ENCODE measurements at regions not wholly inside any gene's neighbourhood (a gene's known extent, or its start where the extent isn't known, plus 50 kb on each side); places are given as distances from the start of the nearest gene placed in this dataset.
"Not testable (repeated sequence)": the region's sequence is repeated elsewhere in the genome, so short reads cannot be mapped to it uniquely, and the experiment has no call there.

DNA sequence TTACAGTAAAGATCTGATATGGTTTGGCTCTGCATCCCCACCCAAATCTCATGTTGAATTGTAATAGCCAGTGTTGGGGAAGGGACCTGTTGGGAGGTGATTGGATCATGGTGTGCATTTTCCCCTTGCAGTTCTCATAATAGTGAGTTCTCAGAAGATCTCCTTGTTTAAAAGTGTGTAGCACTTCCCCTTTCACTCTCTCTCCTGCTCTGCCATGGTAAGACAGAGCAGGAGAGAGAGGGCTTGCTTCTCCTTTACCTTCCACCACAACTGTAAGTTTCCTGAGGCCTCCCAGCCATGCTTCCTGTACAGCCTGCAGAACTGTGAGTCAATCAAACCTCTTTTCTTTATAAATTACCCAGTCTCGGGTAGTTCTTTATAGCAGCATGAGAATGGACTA is 1530.9 kb upstream of the C9orf72 start:
- H3K9me3 ChIP-seq (ENCODE audit: control extremely low read depth in 1 of 5, control insufficient read depth in 4 of 5, insufficient read depth in 2 of 5, low read depth in 1 of 5, low read length in 4 of 5); DNase-seq; POLR2A ChIA-PET; H3K36me3 ChIP-seq (ENCODE audit: control insufficient read depth in 4 of 4, insufficient read depth in 4 of 4, low read length in 3 of 4); H3K27ac ChIP-seq (ENCODE audit: insufficient read depth in 1 of 2, low read depth in 1 of 2, low read length in 2 of 2, poor library complexity in 1 of 2, severe bottlenecking in 2 of 2); CTCF ChIA-PET; H3K27me3 ChIP-seq (replicated peaks in 2 of 5; ENCODE audit: control insufficient read depth in 4 of 5, insufficient read depth in 5 of 5, low read length in 4 of 5); H3K4me1 ChIP-seq (ENCODE audit: control extremely low read depth in 1 of 4, control insufficient read depth in 4 of 4, insufficient read depth in 4 of 4, low read length in 3 of 4); H3K4me3 ChIP-seq (ENCODE audit: control insufficient read depth in 1 of 7, extremely low read depth in 1 of 7, insufficient read depth in 4 of 7, low read depth in 2 of 7, low read length in 6 of 7): not testable (repeated sequence)
- WGBS (ENCODE audit: insufficient coverage): no CpG with 5 or more reads among the region's 1 CpG

- CTCF ChIA-PET: no interaction called here
- WGBS (ENCODE audit: insufficient coverage): 76% methylated on average over 6 of the region's 6 CpGs
- POLR2A ChIA-PET: no interaction called here
Observed at GRCh38 chr9:29118555-29118954, 1545.3 kb upstream of the C9orf72 start.

DNA sequence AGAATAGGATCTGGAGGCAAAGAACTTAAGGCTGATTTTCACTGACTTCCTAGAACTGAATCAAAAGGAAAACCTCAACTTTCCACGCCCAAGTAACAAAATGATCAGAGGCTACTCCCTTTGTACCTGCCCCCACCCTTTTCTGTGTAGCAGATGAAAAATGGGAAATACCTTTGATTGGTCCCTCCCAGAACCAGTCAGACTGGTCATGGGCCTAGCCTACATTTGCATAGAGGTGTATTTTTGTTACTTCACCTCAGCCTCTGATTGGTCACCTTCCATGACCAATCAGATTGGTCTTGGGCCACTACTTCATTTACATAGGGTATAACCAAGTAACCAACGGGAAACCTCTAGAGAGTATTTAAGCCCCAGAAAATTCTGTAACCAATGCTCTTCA is 1553.5 kb upstream of the C9orf72 start:
- H3K4me3 ChIP-seq (ENCODE audit: control insufficient read depth in 1 of 7, extremely low read depth in 1 of 7, insufficient read depth in 4 of 7, low read depth in 2 of 7, low read length in 6 of 7): no peak overlapping the region
- ChIA-PET CTCF (no interaction called here), POLR2A (no interaction called here)
- no peak for DNase-seq
- H3K27me3 ChIP-seq (replicated peaks in 2 of 5; ENCODE audit: control insufficient read depth in 4 of 5, insufficient read depth in 5 of 5, low read length in 4 of 5): no peaks in the 10 kb centered on the region
- no peaks in the 10 kb centered on the region for H3K4me1 ChIP-seq (ENCODE audit: control extremely low read depth in 1 of 4, control insufficient read depth in 4 of 4, insufficient read depth in 4 of 4, low read length in 3 of 4)
- peaks cover 0 to 13% (median 4%) of the 10 kb centered on the region in 5 experiments for H3K9me3 ChIP-seq (ENCODE audit: control extremely low read depth in 1 of 5, control insufficient read depth in 4 of 5, insufficient read depth in 2 of 5, low read depth in 1 of 5, low read length in 4 of 5)
- H3K36me3 ChIP-seq (ENCODE audit: control insufficient read depth in 4 of 4, insufficient read depth in 4 of 4, low read length in 3 of 4): no peaks in the 10 kb centered on the region
- H3K27ac ChIP-seq (ENCODE audit: insufficient read depth in 1 of 2, low read depth in 1 of 2, low read length in 2 of 2, poor library complexity in 1 of 2, severe bottlenecking in 2 of 2): no peak overlapping the region
- WGBS (ENCODE audit: insufficient coverage): 100% methylated on average over 2 of the region's 2 CpGs

More at GRCh38 chr9:29118555-29118954, 1545.3 kb upstream of the C9orf72 start:
- Histone ChIP-seq H3K27me3 (replicated peaks in 2 of 5; ENCODE audit: control insufficient read depth in 4 of 5, insufficient read depth in 5 of 5, low read length in 4 of 5) (no peaks in the 10 kb centered on the region), H3K4me3 (ENCODE audit: control insufficient read depth in 1 of 7, extremely low read depth in 1 of 7, insufficient read depth in 4 of 7, low read depth in 2 of 7, low read length in 6 of 7) (no peak overlapping the region), H3K4me1 (ENCODE audit: control extremely low read depth in 1 of 4, control insufficient read depth in 4 of 4, insufficient read depth in 4 of 4, low read length in 3 of 4) (no peaks in the 10 kb centered on the region), H3K27ac (ENCODE audit: insufficient read depth in 1 of 2, low read depth in 1 of 2, low read length in 2 of 2, poor library complexity in 1 of 2, severe bottlenecking in 2 of 2) (no peak overlapping the region), H3K9me3 (ENCODE audit: control extremely low read depth in 1 of 5, control insufficient read depth in 4 of 5, insufficient read depth in 2 of 5, low read depth in 1 of 5, low read length in 4 of 5) (no peaks in the 10 kb centered on the region), H3K36me3 (ENCODE audit: control insufficient read depth in 4 of 4, insufficient read depth in 4 of 4, low read length in 3 of 4) (no peaks in the 10 kb centered on the region)
- no peak for DNase-seq

DNA sequence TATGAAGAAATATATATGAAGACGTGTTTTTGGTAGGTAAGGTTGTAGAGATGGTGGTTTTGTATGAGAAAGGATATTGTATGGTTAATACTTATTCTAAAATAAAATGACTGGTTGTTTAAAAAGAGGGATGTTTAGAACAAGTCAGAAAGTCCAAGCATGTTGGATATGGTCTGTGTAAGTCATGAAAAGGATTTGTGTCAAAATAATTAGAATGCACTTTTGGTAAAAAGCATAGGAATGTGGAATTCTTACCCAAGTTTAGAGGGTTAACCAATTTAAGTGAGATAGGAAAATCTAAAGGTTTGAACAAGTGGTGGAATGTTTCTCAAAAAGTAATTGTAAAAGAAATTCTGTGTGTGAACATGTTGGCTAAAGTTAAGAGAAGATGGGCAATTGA is 1556.5 kb upstream of the C9orf72 start:
- Histone ChIP-seq H3K27me3 (replicated peaks in 2 of 5; ENCODE audit: control insufficient read depth in 4 of 5, insufficient read depth in 5 of 5, low read length in 4 of 5) (no peaks in the 10 kb centered on the region), H3K4me1 (ENCODE audit: control extremely low read depth in 1 of 4, control insufficient read depth in 4 of 4, insufficient read depth in 4 of 4, low read length in 3 of 4) (no peaks in the 10 kb centered on the region), H3K27ac (ENCODE audit: insufficient read depth in 1 of 2, low read depth in 1 of 2, low read length in 2 of 2, poor library complexity in 1 of 2, severe bottlenecking in 2 of 2) (no peak overlapping the region), H3K4me3 (ENCODE audit: control insufficient read depth in 1 of 7, extremely low read depth in 1 of 7, insufficient read depth in 4 of 7, low read depth in 2 of 7, low read length in 6 of 7) (no peak overlapping the region), H3K9me3 (ENCODE audit: control extremely low read depth in 1 of 5, control insufficient read depth in 4 of 5, insufficient read depth in 2 of 5, low read depth in 1 of 5, low read length in 4 of 5) (peaks cover 0 to 13% (median 5%) of the 10 kb centered on the region in 5 experiments), H3K36me3 (ENCODE audit: control insufficient read depth in 4 of 4, insufficient read depth in 4 of 4, low read length in 3 of 4) (no peaks in the 10 kb centered on the region)
- 94% methylated on average over 1 of the region's 1 CpG for WGBS (ENCODE audit: insufficient coverage)
- POLR2A ChIA-PET: no interaction called here
- CTCF ChIA-PET: no interaction called here
- no peak for DNase-seq

GRCh38 chr9:29144476-29144875 is 1571.2 kb upstream of the C9orf72 start:
- 100% methylated on average over 1 of the region's 1 CpG for WGBS (ENCODE audit: insufficient coverage)
- Histone ChIP-seq H3K4me3 (ENCODE audit: control insufficient read depth in 1 of 7, extremely low read depth in 1 of 7, insufficient read depth in 4 of 7, low read depth in 2 of 7, low read length in 6 of 7) (no peak overlapping the region), H3K9me3 (ENCODE audit: control extremely low read depth in 1 of 5, control insufficient read depth in 4 of 5, insufficient read depth in 2 of 5, low read depth in 1 of 5, low read length in 4 of 5) (peaks cover 0 to 2% (median 0%) of the 10 kb centered on the region in 5 experiments), H3K36me3 (ENCODE audit: control insufficient read depth in 4 of 4, insufficient read depth in 4 of 4, low read length in 3 of 4) (no peaks in the 10 kb centered on the region), H3K4me1 (ENCODE audit: control extremely low read depth in 1 of 4, control insufficient read depth in 4 of 4, insufficient read depth in 4 of 4, low read length in 3 of 4) (no peaks in the 10 kb centered on the region), H3K27ac (ENCODE audit: insufficient read depth in 1 of 2, low read depth in 1 of 2, low read length in 2 of 2, poor library complexity in 1 of 2, severe bottlenecking in 2 of 2) (no peak overlapping the region), H3K27me3 (replicated peaks in 2 of 5; ENCODE audit: control insufficient read depth in 4 of 5, insufficient read depth in 5 of 5, low read length in 4 of 5) (no peaks in the 10 kb centered on the region)
- ChIA-PET CTCF (no interaction called here), POLR2A (no interaction called here)
- DNase-seq: no peak

DNA sequence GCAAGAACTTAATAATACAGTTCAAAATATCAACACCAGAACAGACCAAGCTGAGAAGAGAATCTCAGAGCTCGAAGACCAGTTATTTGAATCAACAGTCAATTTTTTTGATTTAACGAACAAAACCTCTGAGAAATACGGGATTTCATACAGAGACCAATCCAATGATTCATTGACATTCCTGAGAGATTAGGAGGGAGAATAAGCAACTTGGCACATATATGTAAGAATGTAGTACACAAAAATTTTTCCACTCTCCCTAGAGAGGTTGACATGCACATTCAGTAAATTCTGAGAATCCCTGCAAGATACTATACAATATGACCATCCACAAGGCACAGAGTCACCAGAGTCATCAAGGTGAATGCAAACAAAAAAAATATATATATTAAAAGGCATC is 1577.3 kb upstream of the C9orf72 start:
- Histone ChIP-seq H3K27ac (ENCODE audit: insufficient read depth in 1 of 2, low read depth in 1 of 2, low read length in 2 of 2, poor library complexity in 1 of 2, severe bottlenecking in 2 of 2) (no peak overlapping the region), H3K4me3 (ENCODE audit: control insufficient read depth in 1 of 7, extremely low read depth in 1 of 7, insufficient read depth in 4 of 7, low read depth in 2 of 7, low read length in 6 of 7) (no peak overlapping the region), H3K4me1 (ENCODE audit: control extremely low read depth in 1 of 4, control insufficient read depth in 4 of 4, insufficient read depth in 4 of 4, low read length in 3 of 4) (no peaks in the 10 kb centered on the region), H3K27me3 (replicated peaks in 2 of 5; ENCODE audit: control insufficient read depth in 4 of 5, insufficient read depth in 5 of 5, low read length in 4 of 5) (no peaks in the 10 kb centered on the region), H3K9me3 (ENCODE audit: control extremely low read depth in 1 of 5, control insufficient read depth in 4 of 5, insufficient read depth in 2 of 5, low read depth in 1 of 5, low read length in 4 of 5) (no peaks in the 10 kb centered on the region), H3K36me3 (ENCODE audit: control insufficient read depth in 4 of 4, insufficient read depth in 4 of 4, low read length in 3 of 4) (no peaks in the 10 kb centered on the region)
- ChIA-PET POLR2A (no interaction called here), CTCF (no interaction called here)
- DNase-seq: no peak
- 100% methylated on average over 2 of the region's 3 CpGs for WGBS (ENCODE audit: insufficient coverage)

DNA sequence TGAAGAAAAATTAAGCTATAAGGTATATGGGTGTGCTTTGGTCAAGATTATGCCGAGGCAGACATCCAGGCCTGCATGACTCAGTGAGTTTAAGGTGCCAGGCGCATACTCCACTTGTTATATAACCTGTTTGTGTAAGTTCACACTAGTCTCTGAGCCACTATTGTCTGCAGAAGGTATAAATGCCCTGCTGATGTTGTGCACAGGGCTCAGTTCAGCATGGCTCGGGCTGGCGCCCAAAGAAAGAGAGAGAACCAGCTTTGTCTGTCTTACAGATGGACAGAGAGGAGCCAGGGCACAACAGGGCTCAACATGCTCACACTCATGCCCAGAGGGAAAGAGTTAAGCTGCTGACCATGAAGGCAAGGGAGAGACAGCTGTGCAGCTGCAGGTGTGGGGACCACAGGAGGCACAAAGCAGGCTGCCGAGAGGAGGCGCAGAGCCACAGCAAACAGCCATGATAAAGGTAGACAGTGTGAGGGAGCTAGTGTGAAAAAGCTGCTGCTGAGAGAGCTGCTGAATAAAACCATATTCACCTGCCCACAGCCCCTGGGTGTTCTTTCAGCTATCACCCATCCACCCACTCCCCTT is 1587.6 kb upstream of the C9orf72 start:
- ChIA-PET CTCF (no interaction called here), POLR2A (no interaction called here)
- no peaks in the 10 kb centered on the region for H3K4me1 ChIP-seq (ENCODE audit: control extremely low read depth in 1 of 4, control insufficient read depth in 4 of 4, insufficient read depth in 4 of 4, low read length in 3 of 4)
- no peaks in the 10 kb centered on the region for H3K36me3 ChIP-seq (ENCODE audit: control insufficient read depth in 4 of 4, insufficient read depth in 4 of 4, low read length in 3 of 4)
- H3K9me3 ChIP-seq (ENCODE audit: control extremely low read depth in 1 of 5, control insufficient read depth in 4 of 5, insufficient read depth in 2 of 5, low read depth in 1 of 5, low read length in 4 of 5): no peaks in the 10 kb centered on the region
- no peak overlapping the region for H3K4me3 ChIP-seq (ENCODE audit: control insufficient read depth in 1 of 7, extremely low read depth in 1 of 7, insufficient read depth in 4 of 7, low read depth in 2 of 7, low read length in 6 of 7)
- no peaks in the 10 kb centered on the region for H3K27me3 ChIP-seq (replicated peaks in 2 of 5; ENCODE audit: control insufficient read depth in 4 of 5, insufficient read depth in 5 of 5, low read length in 4 of 5)
- DNase-seq: no peak
- 95% methylated on average over 6 of the region's 6 CpGs for WGBS (ENCODE audit: insufficient coverage)
- no peak overlapping the region for H3K27ac ChIP-seq (ENCODE audit: insufficient read depth in 1 of 2, low read depth in 1 of 2, low read length in 2 of 2, poor library complexity in 1 of 2, severe bottlenecking in 2 of 2)
